ENCODE measurements at regions not wholly inside any gene's neighbourhood (a gene's known extent, or its start where the extent isn't known, plus 50 kb on each side); places are given as distances from the start of the nearest gene placed in this dataset.

GRCh38 chr2:220043155-220043989, 415.9 kb downstream of the SLC4A3 start:
- Histone ChIP-seq H3K36me3 (ENCODE audit: control insufficient read depth, insufficient read depth, low read length) (no peaks in the 10 kb centered on the region), H3K4me3 (ENCODE audit: low read depth, low read length) (no peak overlapping the region), H3K27me3 (ENCODE audit: control insufficient read depth, insufficient read depth, low read length) (no peaks in the 10 kb centered on the region)
- TF ChIP-seq, protein P1, sequence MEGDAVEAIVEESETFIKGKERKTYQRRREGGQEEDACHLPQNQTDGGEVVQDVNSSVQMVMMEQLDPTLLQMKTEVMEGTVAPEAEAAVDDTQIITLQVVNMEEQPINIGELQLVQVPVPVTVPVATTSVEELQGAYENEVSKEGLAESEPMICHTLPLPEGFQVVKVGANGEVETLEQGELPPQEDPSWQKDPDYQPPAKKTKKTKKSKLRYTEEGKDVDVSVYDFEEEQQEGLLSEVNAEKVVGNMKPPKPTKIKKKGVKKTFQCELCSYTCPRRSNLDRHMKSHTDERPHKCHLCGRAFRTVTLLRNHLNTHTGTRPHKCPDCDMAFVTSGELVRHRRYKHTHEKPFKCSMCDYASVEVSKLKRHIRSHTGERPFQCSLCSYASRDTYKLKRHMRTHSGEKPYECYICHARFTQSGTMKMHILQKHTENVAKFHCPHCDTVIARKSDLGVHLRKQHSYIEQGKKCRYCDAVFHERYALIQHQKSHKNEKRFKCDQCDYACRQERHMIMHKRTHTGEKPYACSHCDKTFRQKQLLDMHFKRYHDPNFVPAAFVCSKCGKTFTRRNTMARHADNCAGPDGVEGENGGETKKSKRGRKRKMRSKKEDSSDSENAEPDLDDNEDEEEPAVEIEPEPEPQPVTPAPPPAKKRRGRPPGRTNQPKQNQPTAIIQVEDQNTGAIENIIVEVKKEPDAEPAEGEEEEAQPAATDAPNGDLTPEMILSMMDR (IDR thresholded peaks at IDR 0.05; ENCODE audit: insufficient read depth, low read length, poor library complexity, severe bottlenecking), result no peak
- peak; percentile 9 for DNase-seq (ENCODE audit: low read depth)

- TF ChIP-seq, protein P1 (IDR thresholded peaks at IDR 0.05; ENCODE audit: insufficient read depth, low read length, poor library complexity, severe bottlenecking), result no peak
- no peak overlapping the region for H3K4me3 ChIP-seq (ENCODE audit: low read depth, low read length)
- no peaks in the 10 kb centered on the region for H3K27me3 ChIP-seq (ENCODE audit: control insufficient read depth, insufficient read depth, low read length)
- DNase-seq (ENCODE audit: low read depth), result no peak
- H3K36me3 ChIP-seq (ENCODE audit: control insufficient read depth, insufficient read depth, low read length), result no peaks in the 10 kb centered on the region
These were observed 416.5 kb downstream of the SLC4A3 start for GRCh38 chr2:220043990-220044335.

DNA sequence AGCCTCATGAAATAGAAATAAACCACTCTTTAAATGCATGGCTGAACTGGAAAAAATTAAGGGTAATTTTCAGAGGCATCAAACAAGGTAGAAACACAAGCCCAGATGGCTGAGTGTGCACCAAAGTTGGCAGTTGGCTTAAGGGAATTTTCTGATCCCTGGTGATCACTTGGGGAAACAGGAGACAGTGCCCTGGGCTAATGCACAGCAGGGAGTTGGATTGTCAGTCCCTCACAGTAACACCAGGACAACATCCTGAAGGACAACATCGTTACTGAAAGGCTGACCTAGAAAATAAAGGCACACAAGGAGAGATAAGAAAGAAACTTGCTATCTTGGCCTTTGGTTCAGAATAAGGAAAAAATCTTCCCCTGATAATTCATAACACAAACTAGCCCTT, 417.0 kb downstream of the SLC4A3 start:
- no peak overlapping the region for H3K4me3 ChIP-seq (ENCODE audit: low read depth, low read length)
- DNase-seq (ENCODE audit: low read depth), result no peak
- H3K27me3 ChIP-seq (ENCODE audit: control insufficient read depth, insufficient read depth, low read length), result no peaks in the 10 kb centered on the region
- TF ChIP-seq, protein P1 (IDR thresholded peaks at IDR 0.05; ENCODE audit: insufficient read depth, low read length, poor library complexity, severe bottlenecking), result no peak
- no peaks in the 10 kb centered on the region for H3K36me3 ChIP-seq (ENCODE audit: control insufficient read depth, insufficient read depth, low read length)

GRCh38 chr2:220046507-220046906, 419.1 kb downstream of the SLC4A3 start:
- Histone ChIP-seq H3K27me3 (ENCODE audit: control insufficient read depth, insufficient read depth, low read length) (no peaks in the 10 kb centered on the region), H3K36me3 (ENCODE audit: control insufficient read depth, insufficient read depth, low read length) (no peaks in the 10 kb centered on the region), H3K4me3 (ENCODE audit: low read depth, low read length) (no peak overlapping the region)
- TF ChIP-seq, protein P1 (IDR thresholded peaks at IDR 0.05; ENCODE audit: insufficient read depth, low read length, poor library complexity, severe bottlenecking), result no peak
- DNase-seq (ENCODE audit: low read depth), result no peak

DNA sequence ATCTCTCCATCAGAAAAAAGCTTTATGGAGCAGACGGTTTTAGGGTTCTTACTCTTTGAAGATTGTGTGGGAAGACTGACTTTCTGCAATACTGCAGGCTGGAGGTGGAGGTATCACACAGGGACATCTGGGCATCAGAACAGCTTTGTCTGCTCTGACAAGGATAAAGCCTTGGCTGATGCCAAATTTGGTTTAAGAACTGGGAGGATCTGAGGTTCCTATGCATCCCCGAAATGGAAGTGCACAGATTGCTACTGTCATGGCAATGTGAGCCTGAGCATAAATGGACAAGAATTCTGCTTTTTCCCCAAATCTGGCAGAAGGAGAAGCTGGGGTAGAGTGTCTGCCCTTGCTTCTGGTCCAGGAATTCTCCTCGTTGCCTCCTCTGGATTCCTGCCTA, 424.3 kb downstream of the SLC4A3 start:
- TF ChIP-seq, protein P1 (IDR thresholded peaks at IDR 0.05; ENCODE audit: insufficient read depth, low read length, poor library complexity, severe bottlenecking), result no peak
- DNase-seq (ENCODE audit: low read depth), result no peak
- H3K4me3 ChIP-seq (ENCODE audit: low read depth, low read length), result no peak overlapping the region
- H3K36me3 ChIP-seq (ENCODE audit: control insufficient read depth, insufficient read depth, low read length), result no peaks in the 10 kb centered on the region
- no peaks in the 10 kb centered on the region for H3K27me3 ChIP-seq (ENCODE audit: control insufficient read depth, insufficient read depth, low read length)

GRCh38 chr2:220053919-220054318, 426.5 kb downstream of the SLC4A3 start:
- DNase-seq (ENCODE audit: low read depth), result no peak
- no peaks in the 10 kb centered on the region for H3K36me3 ChIP-seq (ENCODE audit: control insufficient read depth, insufficient read depth, low read length)
- no peak overlapping the region for H3K4me3 ChIP-seq (ENCODE audit: low read depth, low read length)
- no peaks in the 10 kb centered on the region for H3K27me3 ChIP-seq (ENCODE audit: control insufficient read depth, insufficient read depth, low read length)
- TF ChIP-seq, protein P1 (IDR thresholded peaks at IDR 0.05; ENCODE audit: insufficient read depth, low read length, poor library complexity, severe bottlenecking), result peak; percentile 9

Data from kidney epithelial cell (primary cell).